ENCODE measurements at regions not wholly inside any gene's neighbourhood (a gene's known extent, or its start where the extent isn't known, plus 50 kb on each side); places are given as distances from the start of the nearest gene placed in this dataset.

- Histone ChIP-seq H3K9me3 (no peaks in the 10 kb centered on the region), H3K27ac (no peak overlapping the region), H3K36me3 (no peaks in the 10 kb centered on the region), H3K4me3 (no peak overlapping the region), H3K4me1 (no peaks in the 10 kb centered on the region), H3K27me3 (no peaks in the 10 kb centered on the region)
- TF ChIP-seq CTCF (IDR thresholded peaks at IDR 0.05) (no peak), POLR2A (IDR thresholded peaks at IDR 0.05) (no peak)
- no peak for DNase-seq
These were observed 337.7 kb upstream of the TRPC7 start for GRCh38 chr5:136703036-136703435.

- no peak for DNase-seq
- Histone ChIP-seq H3K36me3 (no peaks in the 10 kb centered on the region), H3K27ac (no peak overlapping the region), H3K27me3 (no peaks in the 10 kb centered on the region), H3K4me1 (no peaks in the 10 kb centered on the region), H3K9me3 (no peaks in the 10 kb centered on the region), H3K4me3 (no peak overlapping the region)
- no peak for TF ChIP-seq CTCF (IDR thresholded peaks at IDR 0.05)
- no peak for TF ChIP-seq POLR2A (IDR thresholded peaks at IDR 0.05)
These were observed 335.8 kb upstream of the TRPC7 start for GRCh38 chr5:136701191-136701590.

- Histone ChIP-seq H3K4me1 (no peaks in the 10 kb centered on the region), H3K4me3 (no peak overlapping the region), H3K9me3 (no peaks in the 10 kb centered on the region), H3K36me3 (no peaks in the 10 kb centered on the region), H3K27me3 (no peaks in the 10 kb centered on the region), H3K27ac (no peak overlapping the region)
- TF ChIP-seq CTCF (IDR thresholded peaks at IDR 0.05), result no peak
- no peak for TF ChIP-seq POLR2A (IDR thresholded peaks at IDR 0.05)
- DNase-seq, result no peak
These were observed 334.3 kb upstream of the TRPC7 start for GRCh38 chr5:136699651-136700050.

- H3K27ac ChIP-seq, result no peak overlapping the region
- TF ChIP-seq CTCF (IDR thresholded peaks at IDR 0.05), result no peak
- TF ChIP-seq POLR2A (IDR thresholded peaks at IDR 0.05), result no peak
These were observed 333.6 kb upstream of the TRPC7 start for GRCh38 chr5:136698970-136699369.

GRCh38 chr5:136694258-136694657 lies 328.9 kb upstream of the TRPC7 start:
- H3K4me1 ChIP-seq, result no peaks in the 10 kb centered on the region
- TF ChIP-seq CTCF (IDR thresholded peaks at IDR 0.05) (no peak), POLR2A (IDR thresholded peaks at IDR 0.05) (no peak)
- H3K9me3 ChIP-seq, result no peaks in the 10 kb centered on the region

More at GRCh38 chr5:136698970-136699369, 333.6 kb upstream of the TRPC7 start:
- Histone ChIP-seq H3K27me3 (no peaks in the 10 kb centered on the region), H3K9me3 (no peaks in the 10 kb centered on the region), H3K4me3 (no peak overlapping the region), H3K4me1 (no peaks in the 10 kb centered on the region), H3K36me3 (no peaks in the 10 kb centered on the region)
- no peak for DNase-seq

GRCh38 chr5:136689552-136689951 lies 324.2 kb upstream of the TRPC7 start:
- H3K36me3 ChIP-seq, result no peaks in the 10 kb centered on the region
- no peaks in the 10 kb centered on the region for H3K4me1 ChIP-seq
- no peaks in the 10 kb centered on the region for H3K27me3 ChIP-seq
- TF ChIP-seq CTCF (IDR thresholded peaks at IDR 0.05) (no peak), POLR2A (IDR thresholded peaks at IDR 0.05) (no peak)
- no peak overlapping the region for H3K4me3 ChIP-seq
- no peak overlapping the region for H3K27ac ChIP-seq
- no peak for DNase-seq
- H3K9me3 ChIP-seq, result no peaks in the 10 kb centered on the region

More at GRCh38 chr5:136694258-136694657, 328.9 kb upstream of the TRPC7 start:
- DNase-seq, result no peak
- Histone ChIP-seq H3K36me3 (no peaks in the 10 kb centered on the region), H3K4me3 (no peak overlapping the region), H3K27ac (no peak overlapping the region), H3K27me3 (no peaks in the 10 kb centered on the region)

Data from Peyer's patch (tissue), 4 donors.